Keratinocyte (primary cell): ENCODE measurements at regions not wholly inside any gene's neighbourhood (a gene's known extent, or its start where the extent isn't known, plus 50 kb on each side); places are given as distances from the start of the nearest gene placed in this dataset.

ENCODE experiments used
- EZH2 ChIP-seq: IDR thresholded peaks from one replicate; pipeline ENCODE4 v1.6.1; 2012; ENCODE audit warnings: inconsistent platforms, mild to moderate bottlenecking, low read length, moderate library complexity
- TF ChIP-seq, protein P1 (sequence below), 3 experiments: IDR thresholded peaks in 1 of 3; conservative IDR thresholded peaks in 1 of 3; optimal IDR thresholded peaks in 1 of 3; 2 replicates in 2 of 3; 3 replicates in 1 of 3; pipeline versions ENCODE3 to v1.5.1; 2011; ENCODE audit warnings: low read length in 3 of 3, mild to moderate bottlenecking in 3 of 3, moderate library complexity in 2 of 3, control low read depth in 1 of 3, inconsistent platforms in 1 of 3; ENCODE audit not compliant: insufficient read depth in 2 of 3; ENCODE audit errors: extremely low read depth in 1 of 3

DNA sequence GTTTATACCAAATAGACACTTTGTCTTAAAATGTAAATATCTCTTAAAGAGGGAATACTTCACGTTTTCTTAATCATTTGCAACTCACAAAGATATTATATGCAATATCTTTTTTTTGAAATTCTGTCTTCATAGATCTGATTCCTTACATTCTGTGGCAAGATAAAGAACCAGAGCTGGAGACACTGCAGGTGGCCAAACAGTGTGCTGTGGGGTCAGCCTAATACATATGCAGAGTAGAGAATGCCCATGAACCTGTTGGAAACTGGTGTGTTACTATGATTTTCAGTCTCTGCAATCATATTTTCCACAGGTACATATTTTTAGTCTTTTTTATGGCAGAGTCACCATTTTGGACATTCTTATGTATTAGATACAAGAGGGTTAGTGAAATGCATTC lies 229.6 kb upstream of the CHST9 start:
- no peak for TF ChIP-seq EZH2
- TF ChIP-seq, protein P1, sequence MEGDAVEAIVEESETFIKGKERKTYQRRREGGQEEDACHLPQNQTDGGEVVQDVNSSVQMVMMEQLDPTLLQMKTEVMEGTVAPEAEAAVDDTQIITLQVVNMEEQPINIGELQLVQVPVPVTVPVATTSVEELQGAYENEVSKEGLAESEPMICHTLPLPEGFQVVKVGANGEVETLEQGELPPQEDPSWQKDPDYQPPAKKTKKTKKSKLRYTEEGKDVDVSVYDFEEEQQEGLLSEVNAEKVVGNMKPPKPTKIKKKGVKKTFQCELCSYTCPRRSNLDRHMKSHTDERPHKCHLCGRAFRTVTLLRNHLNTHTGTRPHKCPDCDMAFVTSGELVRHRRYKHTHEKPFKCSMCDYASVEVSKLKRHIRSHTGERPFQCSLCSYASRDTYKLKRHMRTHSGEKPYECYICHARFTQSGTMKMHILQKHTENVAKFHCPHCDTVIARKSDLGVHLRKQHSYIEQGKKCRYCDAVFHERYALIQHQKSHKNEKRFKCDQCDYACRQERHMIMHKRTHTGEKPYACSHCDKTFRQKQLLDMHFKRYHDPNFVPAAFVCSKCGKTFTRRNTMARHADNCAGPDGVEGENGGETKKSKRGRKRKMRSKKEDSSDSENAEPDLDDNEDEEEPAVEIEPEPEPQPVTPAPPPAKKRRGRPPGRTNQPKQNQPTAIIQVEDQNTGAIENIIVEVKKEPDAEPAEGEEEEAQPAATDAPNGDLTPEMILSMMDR (optimal IDR thresholded peaks at IDR 0.05 in 1 of 3, IDR thresholded peaks at IDR 0.05 in 1 of 3, conservative IDR thresholded peaks at IDR 0.05 in 1 of 3; ENCODE audit: extremely low read depth in 1 of 3, insufficient read depth in 2 of 3, low read length in 3 of 3): no peak
